IMR-90 (cell line): ENCODE measurements at regions not wholly inside any gene's neighbourhood (a gene's known extent, or its start where the extent isn't known, plus 50 kb on each side); places are given as distances from the start of the nearest gene placed in this dataset.

ENCODE experiments used
- ATAC-seq: fragments of 200-7000 bp; cut with Tn5 transposase; 2 replicates; pipeline ENCODE4 v1.9.1; 2020; ENCODE audit warnings: low read depth, mild to moderate bottlenecking, moderate library complexity
- BruUV-seq: library from RNA; stranded (reverse); fragments of 400-500 nt; replicated peaks from 2 replicates; lab custom pipeline; 2021; lab: Mats Ljungman, UMichigan
- CTCF ChIA-PET: fragments of 300-600 bp; formaldehyde crosslinking; extraction: SDS; loops from one replicate; lab custom pipeline; 2021; ENCODE audit warnings: antibody characterized with exemption; lab: Yijun Ruan, JAX
- POLR2A ChIA-PET: fragments of 300-600 bp; sonication (Branson Sonifier 250); formaldehyde crosslinking; loops from one replicate; lab custom pipeline; 2022; ENCODE audit warnings: antibody characterized with exemption; ENCODE audit not compliant: unreplicated experiment; lab: Charles Lee
- DNase-seq: peaks from one replicate; pipeline ENCODE4 v3.0.0; 2013
- H2AFZ ChIP-seq: replicated peaks from 2 replicates; pipeline ENCODE3; 2013; ENCODE audit warnings: low read length, mild to moderate bottlenecking; ENCODE audit not compliant: poor library complexity
- H2AK5ac ChIP-seq: 2 replicates; pipeline ENCODE4 v1.6.1; 2013; ENCODE audit warnings: low read depth, low read length, inconsistent platforms
- H2AK9ac ChIP-seq: replicated peaks from 2 replicates; pipeline ENCODE3; 2013; ENCODE audit warnings: mild to moderate bottlenecking, low read depth, low read length, moderate library complexity; ENCODE audit not compliant: poor library complexity
- H2BK120ac ChIP-seq: 2 replicates; pipeline ENCODE4 v1.6.1; 2013; ENCODE audit warnings: low read depth, low read length, inconsistent platforms
- H2BK15ac ChIP-seq: 3 replicates; pipeline ENCODE4 v1.6.1; 2013; ENCODE audit warnings: low read depth, low read length, inconsistent platforms
- H2BK20ac ChIP-seq: 2 replicates; pipeline ENCODE4 v1.6.1; 2013; ENCODE audit warnings: low read depth, mild to moderate bottlenecking, inconsistent platforms, low read length, moderate library complexity
- H2BK5ac ChIP-seq: 2 replicates; pipeline ENCODE4 v1.6.1; 2013; ENCODE audit warnings: mild to moderate bottlenecking, low read depth, low read length, inconsistent platforms; ENCODE audit not compliant: poor library complexity, severe bottlenecking
- H3K14ac ChIP-seq: replicated peaks from 2 replicates; pipeline ENCODE4 v1.6.1; 2013; ENCODE audit warnings: low read depth, low read length, inconsistent platforms
- H3K18ac ChIP-seq: 2 replicates; pipeline ENCODE4 v1.6.1; 2013; ENCODE audit warnings: low read depth, low read length, control low read depth
- H3K23ac ChIP-seq: 2 replicates; pipeline ENCODE4 v1.6.1; 2013; ENCODE audit warnings: low read depth, low read length, inconsistent platforms
- H3K27ac ChIP-seq: 2 replicates; pipeline ENCODE4 v1.5.1; 2013; ENCODE audit warnings: mild to moderate bottlenecking, control low read depth, low read length; ENCODE audit not compliant: insufficient read depth
- H3K27me3 ChIP-seq: 2 replicates; pipeline ENCODE4 v1.6.1; 2013; ENCODE audit warnings: low read length; ENCODE audit not compliant: control insufficient read depth, insufficient read depth
- H3K36me3 ChIP-seq: 2 replicates; pipeline ENCODE4 v1.6.1; 2013; ENCODE audit warnings: low read length, mixed read lengths; ENCODE audit not compliant: control insufficient read depth, insufficient read depth
- H3K4ac ChIP-seq: 2 replicates; pipeline ENCODE4 v1.6.1; 2013; ENCODE audit warnings: low read depth, low read length, inconsistent platforms
- H3K4me1 ChIP-seq: 2 replicates; pipeline ENCODE4 v1.6.1; 2013; ENCODE audit warnings: low read length, mixed read lengths; ENCODE audit not compliant: control insufficient read depth, insufficient read depth
- H3K4me2 ChIP-seq: 2 replicates; pipeline ENCODE4 v1.6.1; 2013; ENCODE audit warnings: low read depth, mild to moderate bottlenecking, control low read depth, low read length, moderate library complexity
- H3K4me3 ChIP-seq: 2 replicates; pipeline ENCODE4 v1.5.1; 2013; ENCODE audit warnings: low read depth, mild to moderate bottlenecking, control low read depth, low read length, moderate library complexity; ENCODE audit not compliant: insufficient read depth
- H3K56ac ChIP-seq: 2 replicates; pipeline ENCODE4 v1.6.1; 2013; ENCODE audit warnings: low read length, inconsistent platforms; ENCODE audit not compliant: insufficient read depth; ENCODE audit errors: extremely low read depth
- H3K79me1 ChIP-seq, 2 experiments: 2 replicates each; pipeline ENCODE4 v1.6.1; 2013; ENCODE audit warnings: low read length in 2 of 2, inconsistent platforms in 1 of 2, low read depth in 1 of 2
- H3K9ac ChIP-seq: 2 replicates; pipeline ENCODE4 v1.6.1; 2013; ENCODE audit warnings: low read depth, low read length, control low read depth
- H3K9me1 ChIP-seq: 2 replicates; pipeline ENCODE4 v1.6.1; 2013; ENCODE audit warnings: low read length, inconsistent platforms; ENCODE audit not compliant: insufficient read depth
- H3K9me3 ChIP-seq: 2 replicates; pipeline ENCODE4 v1.6.1; 2013; ENCODE audit warnings: low read length; ENCODE audit not compliant: control insufficient read depth, insufficient read depth
- H4K20me1 ChIP-seq: 2 replicates; pipeline ENCODE4 v1.6.1; 2013; ENCODE audit warnings: low read length, inconsistent platforms; ENCODE audit not compliant: insufficient read depth
- H4K5ac ChIP-seq: 2 replicates; pipeline ENCODE4 v1.6.1; 2013; ENCODE audit warnings: mild to moderate bottlenecking, low read depth, low read length, control low read depth
- H4K8ac ChIP-seq, 2 experiments: 2 replicates each; pipeline ENCODE4 v1.6.1; 2013; ENCODE audit warnings: low read depth in 2 of 2, low read length in 2 of 2, control low read depth in 1 of 2, inconsistent platforms in 1 of 2
- H4K91ac ChIP-seq: 2 replicates; pipeline ENCODE4 v1.6.1; 2013; ENCODE audit warnings: low read depth, low read length, inconsistent platforms; ENCODE audit not compliant: insufficient read depth
- BHLHE40 ChIP-seq: fragments of 150-350 bp; IDR thresholded peaks from 2 replicates; pipeline ENCODE4 v1.6.1; 2016; ENCODE audit warnings: mild to moderate bottlenecking, low read depth, low read length
- CEBPB ChIP-seq: IDR thresholded peaks from 2 replicates; pipeline ENCODE4 v1.6.1; 2012; ENCODE audit warnings: low read depth, low read length, improper control_type of control experiment
- CHD1 ChIP-seq: IDR thresholded peaks from 2 replicates; pipeline ENCODE4 v1.6.1; 2012; ENCODE audit warnings: low read depth, low read length, improper control_type of control experiment
- CTCF ChIP-seq: conservative IDR thresholded peaks from 2 replicates; pipeline ENCODE4 v1.5.1; 2012; ENCODE audit warnings: mild to moderate bottlenecking, low read depth, low read length, improper control_type of control experiment
- ELK1 ChIP-seq: fragments of 150-350 bp; IDR thresholded peaks from 2 replicates; pipeline ENCODE4 v1.6.1; 2016; ENCODE audit warnings: low read depth, mild to moderate bottlenecking, low read length, moderate library complexity, borderline replicate concordance
- MAZ ChIP-seq: IDR thresholded peaks from 2 replicates; pipeline ENCODE4 v1.6.1; 2012; ENCODE audit warnings: low read depth, mild to moderate bottlenecking, low read length, improper control_type of control experiment, moderate library complexity, borderline replicate concordance
- MXI1 ChIP-seq: IDR thresholded peaks from 2 replicates; pipeline ENCODE4 v1.6.1; 2012; ENCODE audit warnings: low read depth, mild to moderate bottlenecking, low read length, moderate library complexity, borderline replicate concordance
- NFE2L2 ChIP-seq: fragments of 150-350 bp; IDR thresholded peaks from 2 replicates; pipeline ENCODE4 v1.6.1; 2016; ENCODE audit warnings: low read depth, mild to moderate bottlenecking, low read length
- POLR2A ChIP-seq: IDR thresholded peaks from 2 replicates; pipeline ENCODE4 v1.6.1; 2012; ENCODE audit warnings: mild to moderate bottlenecking, low read depth, low read length
- RAD21 ChIP-seq: IDR thresholded peaks from 2 replicates; pipeline ENCODE4 v1.6.1; 2012; ENCODE audit warnings: low read length, improper control_type of control experiment
- RFX5 ChIP-seq: IDR thresholded peaks from 2 replicates; pipeline ENCODE4 v1.8.0; 2012; ENCODE audit warnings: low read depth, mild to moderate bottlenecking, low read length, moderate library complexity
- SMC3 ChIP-seq: fragments of 150-350 bp; IDR thresholded peaks from 2 replicates; pipeline ENCODE4 v1.6.1; 2016; ENCODE audit warnings: low read depth, mild to moderate bottlenecking, antibody characterized with exemption, low read length, moderate library complexity
- WGBS, 2 experiments: methylation state at CpG; one replicate each; pipeline versions ENCODE4 v1.1.5 to v1.1.7; 2013; ENCODE audit warnings: missing lambda C conversion rate in 2 of 2; ENCODE audit not compliant: insufficient read length in 1 of 2; ENCODE audit errors: extremely low coverage in 2 of 2; 5-methylcytosine and 5-hydroxymethylcytosine counted together
- dilution Hi-C: fragments of 300-500 bp; cut with HindIII; formaldehyde crosslinking; loops from one replicate; pipeline ENCODE4 v1.14.3; 2018; ENCODE audit warnings: low sequenced_read_pairs; ENCODE audit not compliant: unreplicated experiment
- in situ Hi-C: fragments of 300-500 bp; cut with MboI; formaldehyde crosslinking; loops from 3 replicates; pipeline ENCODE4 v1.14.3; 2019; ENCODE audit warnings: low sequenced_read_pairs, inconsistent platforms, mixed read lengths
- intact Hi-C: fragments of 100-400 bp; cut with micrococcal nuclease; formaldehyde crosslinking; loops from 2 replicates; pipeline ENCODE4 v1.10.0; 2022

DNA sequence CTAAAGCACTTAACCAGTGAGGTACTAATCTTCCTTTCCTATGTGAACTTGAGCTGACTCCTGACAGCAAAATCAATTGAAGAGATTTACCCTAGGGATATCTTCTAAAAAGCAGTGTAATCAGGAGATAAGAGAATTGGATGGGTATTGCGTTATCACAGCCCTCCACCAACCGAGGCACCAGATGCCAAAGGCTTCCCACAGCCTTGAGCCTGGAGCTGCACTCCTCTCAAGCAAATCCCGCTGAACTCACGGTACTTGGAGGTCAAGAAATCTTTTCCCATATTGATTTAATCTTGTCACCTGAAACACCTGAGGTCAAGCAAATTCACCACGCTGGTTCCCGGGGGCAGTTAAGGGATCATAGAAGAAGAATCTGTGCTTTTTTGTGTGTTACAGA, 346.8 kb downstream of the TBL1XR1 start:
- no TSS peak for BruUV-seq
- H2AFZ ChIP-seq, result no peak overlapping the region
- ATAC-seq, result no peak

More for the DNA sequence above, 346.8 kb downstream of the TBL1XR1 start:
- no peak overlapping the region for H4K8ac ChIP-seq
- H3K4me3 ChIP-seq, result no peak overlapping the region
- H2AK9ac ChIP-seq, result no peak overlapping the region
- H3K27ac ChIP-seq, result no peak overlapping the region
- H4K91ac ChIP-seq, result no peak overlapping the region
- no peak overlapping the region for H2BK5ac ChIP-seq
- H3K27me3 ChIP-seq, result no peaks in the 10 kb centered on the region
- no peaks in the 10 kb centered on the region for H3K36me3 ChIP-seq
- no peaks in the 10 kb centered on the region for H3K9me3 ChIP-seq
- no peaks in the 10 kb centered on the region for H3K9me1 ChIP-seq
- WGBS, 2 experiments, result no CpG with 5 or more reads among the region's 6 CpGs
- DNase-seq, result no peak
- intact Hi-C loops (no loop called here), in situ Hi-C loops (no loop called here), dilution Hi-C loops (no loop called here)
- H3K18ac ChIP-seq, result no peak overlapping the region
- ChIA-PET POLR2A (no interaction called here), CTCF (interaction anchor here (0.9 kb wide), 1 partner anchor 22 kb away, joined by 3 read pairs; no protein-coding TSS in a partner anchor)
- no peak overlapping the region for H3K4ac ChIP-seq
- H4K20me1 ChIP-seq, result no peaks in the 10 kb centered on the region
- H3K56ac ChIP-seq, result no peak overlapping the region
- H3K4me2 ChIP-seq, result no peak overlapping the region
- H3K23ac ChIP-seq, result no peak overlapping the region
- H3K79me1 ChIP-seq, result no peaks in the 10 kb centered on the region
- no peak overlapping the region for H2BK20ac ChIP-seq
- H2AK5ac ChIP-seq, result no peak overlapping the region
- H2BK120ac ChIP-seq, result no peak overlapping the region
- TF ChIP-seq ELK1, result no peak
- TF ChIP-seq CTCF, result no peak
- TF ChIP-seq RAD21, result no peak
- no peak for TF ChIP-seq NFE2L2
- TF ChIP-seq CHD1, result no peak
- no peak for TF ChIP-seq CEBPB
- no peak for TF ChIP-seq MAZ
- TF ChIP-seq BHLHE40, result no peak
- no peak for TF ChIP-seq POLR2A
- no peak for TF ChIP-seq MXI1
- TF ChIP-seq SMC3, result no peak
- no peak for TF ChIP-seq RFX5
- H2BK15ac ChIP-seq, result no peak overlapping the region
- no peaks in the 10 kb centered on the region for H3K4me1 ChIP-seq
- H4K5ac ChIP-seq, result no peak overlapping the region
- H3K9ac ChIP-seq, result no peak overlapping the region
- no peak overlapping the region for H3K14ac ChIP-seq
